HCT116 (cell line): ENCODE measurements at regions not wholly inside any gene's neighbourhood (a gene's known extent, or its start where the extent isn't known, plus 50 kb on each side); places are given as distances from the start of the nearest gene placed in this dataset.

Experiments used
- ATAC-seq: fragments of 200-7000 bp; cut with Tn5 transposase; 2 replicates; pipeline ENCODE4 v1.9.1; 2020; ENCODE audit warnings: mild to moderate bottlenecking, moderate library complexity
- BruUV-seq: library from RNA; stranded (reverse); fragments of 400-500 nt; replicated peaks from 2 replicates; lab custom pipeline; 2021; lab: Mats Ljungman, UMichigan
- CTCF ChIA-PET: fragments of 300-600 bp; sonication (Branson Sonifier 250); formaldehyde crosslinking; loops from one replicate; lab custom pipeline; 2021; ENCODE audit warnings: antibody characterized with exemption; lab: Charles Lee
- POLR2A ChIA-PET: fragments of 300-600, 350-600 bp; sonication (Branson Sonifier 250); formaldehyde crosslinking; loops from one replicate; lab custom pipeline; 2021; ENCODE audit warnings: antibody characterized with exemption; lab: Charles Lee
- RAD21 ChIA-PET, 2 experiments: fragments of 300-600 bp; sonication (Branson Sonifier 250); formaldehyde crosslinking; loops; one replicate each; lab custom pipeline; 2023; ENCODE audit warnings: low total read pairs in 2 of 2; ENCODE audit not compliant: uncharacterized antibody in 2 of 2, unreplicated experiment in 2 of 2, low non-redundant PET in 1 of 2; lab: Charles Lee
- DNase-seq: peaks from one replicate; pipeline ENCODE4 v3.0.0-alpha.2; 2010; ENCODE audit warnings: low read depth, low spot score
- H2AFZ ChIP-seq: fragments of 200-600 bp; shearing (Covaris generic), sonication (generic); 2 replicates; pipeline ENCODE4 v1.6.1; 2017; ENCODE audit warnings: low read depth, mixed run types, mixed read lengths, antibody characterized with exemption, low read length; ENCODE audit not compliant: poor library complexity, severe bottlenecking
- H3K27ac ChIP-seq: 2 replicates; pipeline ENCODE4 v1.5.1; 2012; ENCODE audit warnings: low read depth, low read length
- H3K27me3 ChIP-seq: fragments of 200-600 bp; sonication (generic); 2 replicates; pipeline ENCODE4 v1.6.1; 2016; ENCODE audit warnings: mixed run types, low read length, mixed read lengths; ENCODE audit not compliant: insufficient read depth
- H3K36me3 ChIP-seq, 2 experiments: fragments of 200-500 bp in 1 of 2; fragments of 200-600 bp in 1 of 2; sonication (Bioruptor generic) in 1 of 2; sonication (generic) in 1 of 2; 2 replicates each; pipeline versions ENCODE4 v1.5.1 to v1.6.1; 2014 to 2016; ENCODE audit warnings: low read length in 2 of 2, inconsistent platforms in 1 of 2, mixed read lengths in 1 of 2, mixed run types in 1 of 2; ENCODE audit not compliant: insufficient read depth in 2 of 2, control insufficient read depth in 1 of 2
- H3K4me1 ChIP-seq, 2 experiments: fragments of 200-600 bp in 1 of 2; sonication (generic) in 1 of 2; 2 replicates each; pipeline versions ENCODE4 v1.5.1 to v1.6.1; 2012 to 2017; ENCODE audit warnings: low read length in 2 of 2, inconsistent platforms in 1 of 2, mild to moderate bottlenecking in 1 of 2, mixed read lengths in 1 of 2, mixed run types in 1 of 2, moderate library complexity in 1 of 2; ENCODE audit not compliant: insufficient read depth in 2 of 2, control insufficient read depth in 1 of 2
- H3K4me2 ChIP-seq: fragments of 200-600 bp; sonication (generic); 2 replicates; pipeline ENCODE4 v1.6.1; 2017; ENCODE audit warnings: mixed run types, low read length, mixed read lengths
- H3K4me3 ChIP-seq, 2 experiments: fragments of 200-600 bp in 1 of 2; sonication (generic) in 1 of 2; replicated peaks in 1 of 2; 2 replicates each; pipeline ENCODE4 v1.5.1; 2011 to 2016; ENCODE audit warnings: low read length in 2 of 2, control low read depth in 1 of 2, low read depth in 1 of 2, mild to moderate bottlenecking in 1 of 2, mixed read lengths in 1 of 2, mixed run types in 1 of 2
- H3K79me2 ChIP-seq: fragments of 200-600 bp; sonication (generic); 2 replicates; pipeline ENCODE4 v1.6.1; 2017; ENCODE audit warnings: mild to moderate bottlenecking, mixed run types, low read length, moderate library complexity, mixed read lengths; ENCODE audit not compliant: insufficient read depth
- H3K9ac ChIP-seq: fragments of 200-600 bp; sonication (generic); 2 replicates; pipeline ENCODE4 v1.6.1; 2016; ENCODE audit warnings: low read length, mixed read lengths
- H3K9me2 ChIP-seq: fragments of 200-600 bp; sonication (generic), shearing (Covaris generic); 2 replicates; pipeline ENCODE4 v1.6.1; 2017; ENCODE audit warnings: mixed run types, mild to moderate bottlenecking, moderate library complexity; ENCODE audit not compliant: insufficient read depth
- H3K9me3 ChIP-seq, 2 experiments: fragments of 200-500 bp in 1 of 2; fragments of 200-600 bp in 1 of 2; sonication (Bioruptor generic) in 1 of 2; sonication (generic) in 1 of 2; 2 replicates each; pipeline ENCODE4 v1.6.1; 2014 to 2017; ENCODE audit warnings: low read length in 2 of 2, mixed read lengths in 2 of 2, inconsistent platforms in 1 of 2, low read depth in 1 of 2, mild to moderate bottlenecking in 1 of 2, mixed run types in 1 of 2, moderate library complexity in 1 of 2; ENCODE audit not compliant: control insufficient read depth in 1 of 2, insufficient read depth in 1 of 2
- H4K20me1 ChIP-seq: fragments of 200-600 bp; sonication (generic), shearing (Covaris generic); 2 replicates; pipeline ENCODE4 v1.6.1; 2017; ENCODE audit warnings: mixed run types, mild to moderate bottlenecking, moderate library complexity; ENCODE audit not compliant: insufficient read depth
- ATF3 ChIP-seq: IDR thresholded peaks from 2 replicates; pipeline ENCODE4 v1.6.1; 2012
- CBX3 ChIP-seq: IDR thresholded peaks from 2 replicates; pipeline ENCODE4 v1.6.1; 2012; ENCODE audit warnings: low read depth
- CEBPB ChIP-seq: IDR thresholded peaks from 2 replicates; pipeline ENCODE4 v1.6.1; 2012; ENCODE audit warnings: low read depth
- EGR1 ChIP-seq: IDR thresholded peaks from 2 replicates; pipeline ENCODE4 v1.6.1; 2012; ENCODE audit warnings: low read depth
- EZH2 ChIP-seq: fragments of 200-600 bp; sonication (generic); IDR thresholded peaks from 2 replicates; pipeline ENCODE4 v1.6.1; 2017; ENCODE audit warnings: antibody characterized with exemption, mixed run types
- EZH2phosphoT487 ChIP-seq: fragments of 200-600 bp; IDR thresholded peaks from 2 replicates; pipeline ENCODE4 v1.6.1; 2018; ENCODE audit warnings: antibody characterized with exemption, borderline replicate concordance
- FOSL1 ChIP-seq: IDR thresholded peaks from 2 replicates; pipeline ENCODE4 v1.6.1; 2012; ENCODE audit warnings: low read depth
- JUND ChIP-seq: IDR thresholded peaks from 2 replicates; pipeline ENCODE4 v1.6.1; 2012
- POLR2A ChIP-seq: IDR thresholded peaks from 2 replicates; pipeline ENCODE4 v1.7.0; 2011; ENCODE audit warnings: borderline replicate concordance; ENCODE audit not compliant: insufficient read depth, insufficient read length; ENCODE audit errors: extremely low read depth
- POLR2AphosphoS5 ChIP-seq: IDR thresholded peaks from 2 replicates; pipeline ENCODE4 v1.6.1; 2011; ENCODE audit warnings: mild to moderate bottlenecking, low read depth, low read length, moderate library complexity
- RAD21 ChIP-seq: IDR thresholded peaks from 2 replicates; pipeline ENCODE4 v1.6.1; 2012; ENCODE audit warnings: low read depth, mild to moderate bottlenecking
- REST ChIP-seq: IDR thresholded peaks from 2 replicates; pipeline ENCODE4 v1.6.1; 2012; ENCODE audit warnings: low read depth
- SIN3A ChIP-seq: IDR thresholded peaks from 2 replicates; pipeline ENCODE4 v1.6.1; 2012; ENCODE audit warnings: low read depth
- SRF ChIP-seq: IDR thresholded peaks from 2 replicates; pipeline ENCODE4 v1.6.1; 2012; ENCODE audit warnings: low read depth
- TCF7L2 ChIP-seq: IDR thresholded peaks from 2 replicates; pipeline ENCODE4 v1.7.0; 2011; ENCODE audit warnings: borderline replicate concordance, inconsistent platforms; ENCODE audit not compliant: insufficient read depth, insufficient read length; ENCODE audit errors: extremely low read depth
- YY1 ChIP-seq: IDR thresholded peaks from 2 replicates; pipeline ENCODE4 v1.6.1; 2011; ENCODE audit warnings: low read length, low read depth, moderate library complexity, mild to moderate bottlenecking; ENCODE audit not compliant: insufficient replicate concordance; ENCODE audit errors: extremely low read depth
- ZBTB33 ChIP-seq: IDR thresholded peaks from 2 replicates; pipeline ENCODE4 v1.6.1; 2011; ENCODE audit warnings: mild to moderate bottlenecking, low read length, moderate library complexity; ENCODE audit not compliant: insufficient replicate concordance; ENCODE audit errors: extremely low read depth
- ZFX ChIP-seq: fragments of 450-650 bp; IDR thresholded peaks from 2 replicates; pipeline ENCODE4 v1.6.1; 2017
- ZNF274 ChIP-seq: fragments of 200-500 bp; sonication (Bioruptor generic); IDR thresholded peaks from 2 replicates; pipeline ENCODE4 v1.6.1; 2014; ENCODE audit warnings: mild to moderate bottlenecking, low read depth, low read length, inconsistent platforms
- intact Hi-C: fragments of 100-400 bp; cut with micrococcal nuclease; formaldehyde crosslinking; loops from 2 replicates; pipeline ENCODE4 v1.10.0; 2022

GRCh38 chr1:208731981-208732821, 488.0 kb upstream of the PLXNA2 start:
- no TSS peak for BruUV-seq

More at GRCh38 chr1:208731981-208732821, 488.0 kb upstream of the PLXNA2 start:
- RAD21 ChIA-PET: no interaction called here
- Histone ChIP-seq H3K9me2 (no peaks in the 10 kb centered on the region), H3K9ac (no peak overlapping the region)
- intact Hi-C loops: no loop called here
- no peak for TF ChIP-seq SIN3A
- TF ChIP-seq JUND: no peak
- no peak for TF ChIP-seq EZH2phosphoT487
- TF ChIP-seq TCF7L2: no peak
- TF ChIP-seq POLR2A: no peak
- TF ChIP-seq POLR2AphosphoS5: no peak
- TF ChIP-seq EGR1: no peak
- no peak for TF ChIP-seq SRF
- no peak for TF ChIP-seq ZNF274
- no peak for TF ChIP-seq ZBTB33
- no peak for TF ChIP-seq ZFX
- TF ChIP-seq CBX3: no peak
- TF ChIP-seq RAD21: no peak
- no peak for TF ChIP-seq REST
- TF ChIP-seq YY1: no peak
- TF ChIP-seq FOSL1: no peak
- TF ChIP-seq CEBPB: no peak
- TF ChIP-seq ATF3: no peak
- TF ChIP-seq EZH2: no peak
- TF ChIP-seq, all 23 proteins: peak for 0
- Histone ChIP-seq H3K27me3 (no peaks in the 10 kb centered on the region), H3K4me3 (no peak overlapping the region), H3K4me1 (no peaks in the 10 kb centered on the region), H4K20me1 (no peaks in the 10 kb centered on the region), H3K36me3 (no peaks in the 10 kb centered on the region), H3K9me3 (no peaks in the 10 kb centered on the region), H3K79me2 (no peaks in the 10 kb centered on the region), H3K4me2 (no peak overlapping the region), H3K27ac (no peak overlapping the region), H2AFZ (no peak overlapping the region)
- no peak for DNase-seq
- POLR2A ChIA-PET: no interaction called here
- ATAC-seq: no peak
- CTCF ChIA-PET: no interaction called here
